Neural progenitor cell (in vitro differentiated cells): ENCODE measurements at regions not wholly inside any gene's neighbourhood (a gene's known extent, or its start where the extent isn't known, plus 50 kb on each side); places are given as distances from the start of the nearest gene placed in this dataset.

Experiments used
- DNase-seq: peaks from one replicate; pipeline ENCODE4 v3.0.0-alpha.2; 2016; ENCODE audit warnings: low spot score
- H2AFZ ChIP-seq: fragments of 200-600 bp; sonication (generic); replicated peaks from 2 replicates; pipeline ENCODE4 v1.6.1; 2016; ENCODE audit warnings: antibody characterized with exemption
- H3F3A ChIP-seq: fragments of 200-600 bp; sonication (generic); 2 replicates; pipeline ENCODE4 v1.6.1; 2016; ENCODE audit warnings: antibody characterized with exemption, low read depth
- H3K27ac ChIP-seq: fragments of 200-600 bp; sonication (generic); 2 replicates; pipeline ENCODE4 v1.5.1; 2016; ENCODE audit warnings: mild to moderate bottlenecking
- H3K27me3 ChIP-seq: fragments of 200-600 bp; sonication (generic); 2 replicates; pipeline ENCODE4 v1.6.1; 2016; ENCODE audit warnings: mild to moderate bottlenecking, moderate library complexity
- H3K36me3 ChIP-seq: fragments of 200-600 bp; sonication (generic); 2 replicates; pipeline ENCODE4 v1.5.1; 2016
- H3K4me1 ChIP-seq: fragments of 200-600 bp; sonication (generic); 2 replicates; pipeline ENCODE4 v1.6.1; 2016; ENCODE audit warnings: mixed run types
- H3K4me2 ChIP-seq: fragments of 200-600 bp; sonication (generic); 2 replicates; pipeline ENCODE4 v1.6.1; 2016
- H3K4me3 ChIP-seq: fragments of 200-600 bp; sonication (generic); 2 replicates; pipeline ENCODE4 v1.5.1; 2016
- H3K79me2 ChIP-seq: fragments of 200-600 bp; sonication (generic); 2 replicates; pipeline ENCODE4 v1.6.1; 2016; ENCODE audit warnings: low read depth
- H3K9ac ChIP-seq: fragments of 200-600 bp; sonication (generic); 2 replicates; pipeline ENCODE4 v1.6.1; 2016
- H3K9me3 ChIP-seq: fragments of 200-600 bp; sonication (generic); 2 replicates; pipeline ENCODE4 v1.5.1; 2016; ENCODE audit warnings: low read depth
- H4K20me1 ChIP-seq: fragments of 200-600 bp; sonication (generic); 2 replicates; pipeline ENCODE4 v1.6.1; 2016; ENCODE audit warnings: low read depth
- H3K27ac Mint-ChIP-seq: 3 replicates; pipeline ENCODE4 v1.8.0; 2021; ENCODE audit warnings: mixed read lengths
- H3K27me3 Mint-ChIP-seq: 2 replicates; pipeline ENCODE4 v1.8.0; 2022; ENCODE audit warnings: low read depth, mild to moderate bottlenecking, inconsistent platforms, moderate library complexity, mixed read lengths; ENCODE audit not compliant: insufficient read depth
- H3K36me3 Mint-ChIP-seq: 3 replicates; pipeline ENCODE4 v1.8.0; 2021; ENCODE audit warnings: mixed read lengths
- H3K4me1 Mint-ChIP-seq: 3 replicates; pipeline ENCODE4 v1.8.0; 2021; ENCODE audit warnings: mixed read lengths
- H3K4me3 Mint-ChIP-seq: 3 replicates; pipeline ENCODE4 v1.8.0; 2021; ENCODE audit warnings: mild to moderate bottlenecking, moderate library complexity, mixed read lengths
- H3K9me3 Mint-ChIP-seq: 3 replicates; pipeline ENCODE4 v1.8.0; 2020; ENCODE audit warnings: mixed read lengths
- EZH2 ChIP-seq: fragments of 200-600 bp; sonication (generic); IDR thresholded peaks from 2 replicates; pipeline ENCODE4 v1.6.1; 2017; ENCODE audit warnings: antibody characterized with exemption, mild to moderate bottlenecking, moderate library complexity
- EZH2phosphoT487 ChIP-seq: fragments of 200-600 bp; sonication (generic); IDR thresholded peaks from 2 replicates; pipeline ENCODE4 v1.6.1; 2017; ENCODE audit warnings: antibody characterized with exemption
- TF ChIP-seq, protein P1 (sequence below): fragments of 200-600 bp; sonication (generic); IDR thresholded peaks from 2 replicates; pipeline ENCODE4 v1.5.1; 2017; ENCODE audit warnings: antibody characterized with exemption, mild to moderate bottlenecking

DNA sequence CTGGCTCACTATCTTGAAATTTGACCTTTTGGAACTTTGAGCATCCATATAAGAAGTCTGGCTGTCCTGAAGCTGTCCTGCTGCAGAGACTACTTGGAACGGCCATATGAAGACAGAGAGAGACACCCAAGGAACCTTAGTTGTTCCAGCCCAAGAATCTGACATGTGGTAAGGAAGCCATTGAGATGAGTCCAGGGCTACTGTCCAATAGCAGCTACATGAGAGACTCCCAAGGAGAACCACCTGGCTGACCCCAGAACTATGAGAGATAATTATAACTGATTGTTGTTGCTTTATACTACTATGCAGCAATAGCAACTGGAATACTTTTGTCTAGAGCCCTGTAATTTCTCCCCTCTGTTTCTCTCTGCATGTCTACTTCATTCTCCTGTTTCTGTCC is 234.3 kb upstream of the TANK start:
- TF ChIP-seq EZH2 (no peak), EZH2phosphoT487 (no peak)
- TF ChIP-seq, protein P1, sequence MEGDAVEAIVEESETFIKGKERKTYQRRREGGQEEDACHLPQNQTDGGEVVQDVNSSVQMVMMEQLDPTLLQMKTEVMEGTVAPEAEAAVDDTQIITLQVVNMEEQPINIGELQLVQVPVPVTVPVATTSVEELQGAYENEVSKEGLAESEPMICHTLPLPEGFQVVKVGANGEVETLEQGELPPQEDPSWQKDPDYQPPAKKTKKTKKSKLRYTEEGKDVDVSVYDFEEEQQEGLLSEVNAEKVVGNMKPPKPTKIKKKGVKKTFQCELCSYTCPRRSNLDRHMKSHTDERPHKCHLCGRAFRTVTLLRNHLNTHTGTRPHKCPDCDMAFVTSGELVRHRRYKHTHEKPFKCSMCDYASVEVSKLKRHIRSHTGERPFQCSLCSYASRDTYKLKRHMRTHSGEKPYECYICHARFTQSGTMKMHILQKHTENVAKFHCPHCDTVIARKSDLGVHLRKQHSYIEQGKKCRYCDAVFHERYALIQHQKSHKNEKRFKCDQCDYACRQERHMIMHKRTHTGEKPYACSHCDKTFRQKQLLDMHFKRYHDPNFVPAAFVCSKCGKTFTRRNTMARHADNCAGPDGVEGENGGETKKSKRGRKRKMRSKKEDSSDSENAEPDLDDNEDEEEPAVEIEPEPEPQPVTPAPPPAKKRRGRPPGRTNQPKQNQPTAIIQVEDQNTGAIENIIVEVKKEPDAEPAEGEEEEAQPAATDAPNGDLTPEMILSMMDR, result no peak
- H3K4me1 Mint-ChIP-seq, result no peaks in the 10 kb centered on the region
- no peaks in the 10 kb centered on the region for H3K27me3 ChIP-seq
- no peak overlapping the region for H3K27ac Mint-ChIP-seq
- no peaks in the 10 kb centered on the region for H4K20me1 ChIP-seq
- H3K4me3 ChIP-seq, result no peak overlapping the region
- H3K79me2 ChIP-seq, result no peaks in the 10 kb centered on the region
- DNase-seq, result no peak
- no peak overlapping the region for H3K9ac ChIP-seq
- H3K9me3 ChIP-seq, result no peaks in the 10 kb centered on the region
- no peaks in the 10 kb centered on the region for H3K36me3 Mint-ChIP-seq
- H3K4me2 ChIP-seq, result no peak overlapping the region
- no peaks in the 10 kb centered on the region for H3F3A ChIP-seq
- H3K27ac ChIP-seq, result no peak overlapping the region
- no peaks in the 10 kb centered on the region for H3K9me3 Mint-ChIP-seq
- H3K4me1 ChIP-seq, result no peaks in the 10 kb centered on the region
- H3K4me3 Mint-ChIP-seq, result no peak overlapping the region
- no peak overlapping the region for H2AFZ ChIP-seq
- H3K36me3 ChIP-seq, result no peaks in the 10 kb centered on the region
- H3K27me3 Mint-ChIP-seq, result peaks cover 3% of the 10 kb centered on the region

DNA sequence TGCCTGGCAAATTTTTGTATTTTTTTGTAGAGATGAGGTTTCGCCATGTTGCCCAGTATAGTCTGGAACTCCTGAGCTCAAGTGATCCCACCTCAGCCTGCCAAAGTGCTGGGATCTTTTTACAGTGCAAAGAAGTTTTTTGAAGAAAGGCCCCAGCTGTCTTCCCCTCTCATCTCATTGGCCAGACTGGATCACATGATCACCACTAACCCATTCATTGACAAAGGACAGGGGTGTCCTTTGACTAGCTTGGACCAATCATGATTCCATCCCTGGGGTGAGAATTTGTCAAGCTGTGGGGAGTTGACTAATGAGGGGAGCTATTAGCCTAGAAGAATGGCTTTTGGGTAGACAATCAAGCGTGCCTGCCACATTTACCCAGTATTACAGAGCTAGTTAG is 232.9 kb upstream of the TANK start:
- TF ChIP-seq, protein P1, result no peak
- TF ChIP-seq EZH2, result no peak
- TF ChIP-seq EZH2phosphoT487, result no peak
- no peak for DNase-seq

DNA sequence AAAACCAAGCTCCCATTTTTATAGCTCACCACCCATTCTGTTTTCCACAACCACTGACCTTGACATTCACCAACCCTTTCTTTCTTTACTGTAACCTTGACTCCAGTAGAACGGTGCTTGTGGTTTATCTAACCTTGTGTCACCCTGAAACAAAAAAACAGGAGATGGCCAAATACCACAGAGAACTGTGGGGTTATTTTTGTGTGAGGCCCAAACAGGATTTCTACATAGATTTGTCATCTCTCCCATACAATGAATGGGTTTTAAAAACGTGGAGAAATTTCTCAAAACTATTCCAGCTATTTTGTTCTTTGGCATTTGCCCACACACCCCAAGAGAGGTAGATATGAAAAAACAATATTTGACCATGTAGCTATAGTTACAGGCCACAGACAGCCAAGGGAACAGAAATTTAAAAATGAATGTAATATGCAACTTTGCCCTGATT is 231.3 kb upstream of the TANK start:
- no peaks in the 10 kb centered on the region for H3K36me3 Mint-ChIP-seq
- no peaks in the 10 kb centered on the region for H4K20me1 ChIP-seq
- no peak overlapping the region for H3K27ac Mint-ChIP-seq
- no peaks in the 10 kb centered on the region for H3K9me3 ChIP-seq
- H3K27me3 ChIP-seq, result no peaks in the 10 kb centered on the region
- no peak overlapping the region for H3K4me3 Mint-ChIP-seq
- no peaks in the 10 kb centered on the region for H3F3A ChIP-seq
- no peaks in the 10 kb centered on the region for H3K27me3 Mint-ChIP-seq
- H3K4me1 ChIP-seq, result no peaks in the 10 kb centered on the region
- no peaks in the 10 kb centered on the region for H3K9me3 Mint-ChIP-seq
- H3K4me1 Mint-ChIP-seq, result no peaks in the 10 kb centered on the region
- no peak overlapping the region for H2AFZ ChIP-seq
- no peak overlapping the region for H3K9ac ChIP-seq
- no peaks in the 10 kb centered on the region for H3K79me2 ChIP-seq
- H3K36me3 ChIP-seq, result no peaks in the 10 kb centered on the region
- no peak for TF ChIP-seq EZH2phosphoT487
- no peak for TF ChIP-seq EZH2
- TF ChIP-seq, protein P1, result no peak
- H3K27ac ChIP-seq, result no peak overlapping the region
- no peak overlapping the region for H3K4me2 ChIP-seq
- no peak overlapping the region for H3K4me3 ChIP-seq
- no peak for DNase-seq

More for the DNA sequence above, 232.9 kb upstream of the TANK start:
- H3K4me3 Mint-ChIP-seq, result no peak overlapping the region
- H3K9ac ChIP-seq, result no peak overlapping the region
- no peaks in the 10 kb centered on the region for H3K27me3 ChIP-seq
- no peaks in the 10 kb centered on the region for H3K4me1 Mint-ChIP-seq
- H3K36me3 Mint-ChIP-seq, result no peaks in the 10 kb centered on the region
- H3K36me3 ChIP-seq, result no peaks in the 10 kb centered on the region
- H3K4me1 ChIP-seq, result no peaks in the 10 kb centered on the region
- no peak overlapping the region for H2AFZ ChIP-seq
- no peaks in the 10 kb centered on the region for H3K9me3 Mint-ChIP-seq
- H3K4me3 ChIP-seq, result no peak overlapping the region
- no peaks in the 10 kb centered on the region for H4K20me1 ChIP-seq
- H3K27me3 Mint-ChIP-seq, result no peaks in the 10 kb centered on the region
- H3F3A ChIP-seq, result no peaks in the 10 kb centered on the region
- no peaks in the 10 kb centered on the region for H3K79me2 ChIP-seq
- no peak overlapping the region for H3K4me2 ChIP-seq
- H3K27ac ChIP-seq, result no peak overlapping the region
- H3K27ac Mint-ChIP-seq, result no peak overlapping the region
- no peaks in the 10 kb centered on the region for H3K9me3 ChIP-seq
